Stimulated activated CD4-positive, alpha-beta T cell treated with anti-CD3 and anti-CD28 coated beads, Interleukin-2, amount 100 ng/mL, for 24 hours (primary cell): ENCODE measurements at regions not wholly inside any gene's neighbourhood (a gene's known extent, or its start where the extent isn't known, plus 50 kb on each side); places are given as distances from the start of the nearest gene placed in this dataset.

Experiments used
- DNase-seq, 2 donors: peaks; one replicate each; pipeline ENCODE4 v3.0.0-alpha.2; 2020

DNA sequence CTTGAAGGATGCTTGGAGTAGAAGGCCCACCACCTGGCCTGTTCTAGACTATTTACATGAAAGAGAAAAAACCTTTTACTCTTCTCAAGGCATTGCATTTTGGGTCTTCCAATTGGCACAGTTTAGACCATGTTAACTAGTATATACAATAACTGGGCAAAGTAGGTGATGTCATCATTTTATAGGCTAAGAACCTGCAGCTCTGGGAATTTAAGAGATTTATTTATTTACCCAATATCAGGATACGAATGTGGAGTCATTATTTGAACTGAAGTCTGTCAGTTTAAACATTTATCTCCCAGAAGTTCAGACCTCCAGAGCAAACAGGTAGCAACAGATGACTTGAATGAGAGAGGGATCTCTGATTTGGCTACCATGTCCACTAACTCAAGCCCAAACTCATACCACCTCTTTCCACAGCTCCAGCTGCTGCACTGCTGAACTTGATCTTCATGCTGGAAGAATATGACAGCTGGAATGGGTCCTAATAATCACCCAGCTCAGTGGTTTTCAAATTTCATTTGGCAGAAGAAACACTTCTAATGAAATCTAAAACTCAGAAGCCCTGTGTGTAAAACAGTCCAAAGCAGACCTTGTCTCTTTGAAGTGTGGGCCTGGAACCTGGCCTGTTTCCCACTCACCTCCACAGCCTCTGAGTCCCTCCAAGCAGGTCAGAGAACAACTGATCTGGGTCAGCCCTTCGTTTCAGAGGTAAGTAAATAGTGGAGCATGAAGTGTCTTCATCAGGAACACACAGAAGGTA, 179.2 kb downstream of the EMP1 start:
- DNase-seq, result no peak

DNA sequence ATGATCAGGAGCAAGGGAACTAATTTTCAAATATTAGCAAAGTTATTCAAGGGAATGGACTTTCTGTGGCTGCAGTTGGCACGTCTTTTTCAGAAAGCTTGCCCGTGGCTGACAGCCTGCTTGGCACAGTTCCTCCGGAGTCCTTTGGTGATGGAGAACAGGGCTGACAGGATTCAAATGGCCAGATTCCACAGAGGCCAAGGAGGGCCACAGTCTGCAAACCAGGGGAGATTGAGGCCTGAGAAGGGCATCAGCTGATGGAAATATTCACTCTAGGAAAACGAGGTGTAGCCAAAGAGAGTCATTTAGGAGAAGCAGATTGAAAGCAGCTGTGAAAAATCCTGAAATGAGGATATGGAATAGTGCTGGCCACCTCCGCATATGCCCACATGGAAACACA, 178.3 kb downstream of the EMP1 start:
- DNase-seq, result no peak

GRCh38 chr12:13373803-13374202, 177.3 kb downstream of the EMP1 start:
- DNase-seq, result no peak

GRCh38 chr12:13373131-13373530, 176.6 kb downstream of the EMP1 start:
- DNase-seq, result no peak

GRCh38 chr12:13372386-13372785, 175.9 kb downstream of the EMP1 start:
- no peak for DNase-seq

GRCh38 chr12:13371797-13372196, 175.3 kb downstream of the EMP1 start:
- no peak for DNase-seq

GRCh38 chr12:13371367-13371766, 174.8 kb downstream of the EMP1 start:
- DNase-seq, result no peak

DNA sequence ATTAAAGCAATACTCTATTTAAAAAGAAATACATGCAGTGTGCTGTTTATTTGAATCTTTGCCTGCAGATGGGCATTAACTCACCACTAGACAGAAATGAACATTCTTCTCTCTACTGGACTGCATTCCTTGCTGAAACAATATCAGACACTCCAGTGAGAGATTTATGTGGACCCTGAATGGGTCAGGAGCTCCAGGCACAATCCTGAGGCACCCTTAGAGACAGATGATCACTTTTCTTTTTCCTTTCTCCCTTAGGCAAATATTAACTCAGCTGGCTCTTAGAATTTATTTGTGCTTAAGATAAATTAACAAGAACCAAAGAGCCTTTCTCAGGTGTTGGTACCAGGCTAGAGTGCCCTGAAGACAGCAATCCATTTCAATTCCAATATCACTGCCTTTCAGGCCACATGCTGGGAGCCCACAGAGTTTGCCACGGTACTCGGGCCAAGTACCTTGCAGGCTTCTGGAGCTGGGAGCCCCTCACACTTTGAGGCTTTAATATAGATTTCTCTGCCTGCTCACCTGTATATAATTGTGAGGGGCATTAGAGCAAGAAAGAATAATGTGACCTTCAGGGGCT, 173.0 kb downstream of the EMP1 start:
- no peak for DNase-seq

- no peak for DNase-seq
These were observed 172.4 kb downstream of the EMP1 start for GRCh38 chr12:13368971-13369370.

DNA sequence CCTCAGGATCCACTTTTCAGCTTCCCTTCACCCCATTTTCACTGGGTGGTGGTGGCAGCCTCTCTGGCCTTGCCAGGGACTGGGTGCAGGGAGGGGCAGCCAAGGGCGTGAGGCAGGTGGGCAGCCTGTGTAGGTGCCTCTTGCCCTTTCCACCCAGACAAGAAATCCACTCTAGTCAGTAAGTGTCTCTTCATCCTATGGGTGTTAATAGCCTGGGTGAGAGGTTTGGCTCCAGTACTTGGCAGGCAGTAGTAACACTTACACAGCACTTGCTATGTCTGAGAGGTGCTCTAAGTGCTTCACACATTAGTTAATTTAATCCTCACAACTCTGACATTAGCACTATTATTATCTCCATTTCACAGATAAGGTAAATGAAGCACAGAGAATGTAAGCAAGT, 171.9 kb downstream of the EMP1 start:
- no peak for DNase-seq

DNA sequence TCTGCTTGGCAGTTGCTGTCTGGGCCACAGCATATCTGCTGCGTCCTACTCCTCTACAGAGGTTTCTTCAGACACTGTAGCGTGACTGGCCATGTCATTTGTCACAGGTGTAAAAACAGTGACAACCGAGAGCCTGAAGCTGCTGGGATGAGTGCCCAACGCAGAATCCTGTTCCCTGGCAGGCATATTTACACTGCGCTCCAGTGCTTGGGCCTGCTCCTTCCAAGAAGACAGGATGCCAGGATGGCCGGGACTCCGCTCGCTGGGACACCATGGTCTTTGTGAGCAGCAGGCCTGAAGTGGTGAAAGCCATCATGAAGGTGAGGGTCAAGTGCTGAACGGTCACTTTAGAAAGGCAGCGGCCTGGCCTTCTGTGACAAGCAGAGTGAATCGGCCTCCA, 171.4 kb downstream of the EMP1 start:
- DNase-seq, result no peak

DNA sequence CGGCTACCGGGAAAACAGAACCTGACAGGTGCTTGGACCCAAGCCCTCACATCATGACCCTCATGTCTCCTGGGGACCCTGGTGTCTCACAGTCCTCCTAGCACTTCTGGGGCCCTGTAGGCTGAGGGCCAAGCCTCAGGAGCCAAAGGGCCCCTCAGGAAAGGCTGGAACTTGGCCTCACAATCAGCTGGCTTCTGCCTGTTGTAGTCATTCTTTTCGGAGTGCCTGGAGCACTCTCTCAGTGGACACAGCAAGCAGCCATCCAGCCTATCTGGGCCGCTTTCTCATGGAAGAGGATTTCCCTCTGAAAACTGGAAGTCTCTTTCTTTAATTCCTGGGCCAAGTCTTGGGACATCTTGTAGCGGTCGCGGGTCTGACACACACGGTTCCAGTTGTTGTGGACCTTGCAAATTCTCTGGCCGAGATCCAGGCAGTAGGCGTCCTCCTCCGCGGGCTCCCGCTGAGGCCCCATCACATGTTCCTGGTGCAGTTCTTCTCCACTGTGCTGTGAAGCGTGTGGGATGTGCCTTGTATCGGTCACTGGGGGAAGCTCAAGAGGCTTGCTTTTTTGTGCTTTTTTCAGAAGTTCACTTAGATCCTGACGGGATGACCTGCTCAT, 169.3 kb downstream of the EMP1 start:
- no peak for DNase-seq

DNA sequence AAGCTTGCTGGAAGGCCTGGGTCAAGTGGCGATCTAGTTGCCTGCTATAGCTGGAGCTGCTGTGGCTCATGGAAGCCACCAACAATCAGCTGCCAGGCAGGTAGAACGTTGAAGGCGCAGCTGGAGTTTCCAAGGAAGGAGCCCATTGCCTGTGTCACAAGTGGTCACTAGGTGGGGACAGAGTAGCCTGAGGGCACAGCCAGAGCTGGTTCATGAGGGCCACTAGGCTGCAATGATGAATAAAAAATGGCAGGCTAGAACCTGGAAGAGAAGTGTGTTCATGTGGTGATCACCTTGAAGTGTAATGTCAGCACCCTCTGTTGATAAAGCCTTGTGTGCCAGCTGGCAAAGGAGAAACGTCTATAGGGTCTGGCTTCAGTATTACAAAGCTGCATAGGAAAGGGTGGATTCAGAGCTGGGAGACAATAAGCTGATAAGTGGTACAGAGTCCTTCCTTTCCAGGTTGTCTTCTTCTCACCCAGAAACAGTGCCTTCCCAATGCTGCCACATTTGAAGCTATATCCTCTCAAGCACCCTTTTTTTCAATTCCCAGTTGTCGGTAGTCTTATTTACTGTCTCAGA, 165.8 kb downstream of the EMP1 start:
- peak; percentile 54 to 66 for DNase-seq

DNA sequence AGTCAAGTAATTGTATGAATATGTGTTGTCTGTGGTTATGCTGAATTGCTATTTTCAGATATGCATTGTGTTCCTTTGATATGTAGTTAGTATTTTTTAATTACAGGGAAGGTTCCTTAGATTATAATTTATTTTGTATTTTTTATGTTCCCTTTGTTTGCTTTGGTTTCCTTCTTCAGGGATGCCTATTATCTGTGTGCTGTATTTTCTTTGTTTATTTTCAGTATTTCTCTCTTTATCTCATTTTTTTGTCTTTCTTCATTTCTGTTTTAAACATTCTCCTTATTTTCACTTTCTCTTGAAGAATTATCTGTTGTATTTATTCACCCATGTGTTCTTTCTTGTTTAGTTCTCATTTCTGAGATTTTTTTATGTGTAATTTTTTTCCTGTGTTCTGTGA, 163.1 kb downstream of the EMP1 start:
- no peak for DNase-seq

DNA sequence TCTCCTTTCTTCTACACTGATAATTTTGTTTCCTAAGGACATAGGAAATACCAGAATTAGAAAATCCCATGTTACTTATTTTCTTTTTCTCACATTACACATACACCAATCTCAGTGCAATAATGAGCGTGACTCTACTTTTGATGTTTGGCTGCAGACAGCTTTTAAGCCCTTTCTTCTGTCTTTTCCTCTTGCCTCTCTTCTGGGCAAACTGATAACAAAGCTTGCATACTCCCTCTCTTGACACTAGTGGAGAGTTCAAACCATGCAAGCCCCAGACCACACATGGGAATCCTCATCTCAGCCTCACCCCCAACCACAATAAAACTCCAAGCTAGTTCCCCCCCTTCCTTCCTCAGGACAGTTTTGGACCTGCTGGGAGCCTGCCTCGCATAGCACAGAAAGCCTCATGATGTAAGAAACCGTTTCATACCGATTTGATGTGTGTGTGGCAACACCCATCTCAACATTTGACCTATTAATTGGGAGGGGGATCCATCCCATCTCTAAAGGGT, 161.9 kb downstream of the EMP1 start:
- DNase-seq, result no peak

DNA sequence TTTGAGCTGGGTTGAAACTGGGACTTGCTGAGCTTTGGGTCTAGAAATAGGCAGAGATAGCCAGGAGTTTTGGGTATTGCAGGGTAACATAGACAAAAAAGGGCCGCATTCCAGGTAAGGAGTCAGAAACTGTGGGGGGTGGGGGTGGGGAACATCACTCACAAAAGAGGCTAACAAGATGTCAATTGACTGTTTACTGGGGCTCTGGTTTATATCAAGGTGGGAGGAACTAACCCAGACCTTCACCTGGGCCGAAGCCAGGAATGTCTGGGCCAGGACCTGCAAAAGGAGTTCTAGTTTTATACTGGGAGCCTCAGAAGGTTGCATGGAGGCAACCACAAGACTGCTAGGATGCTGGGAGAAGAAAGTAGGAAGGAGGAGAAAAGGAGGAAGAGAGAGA, 154.4 kb downstream of the EMP1 start:
- DNase-seq, result no peak

DNA sequence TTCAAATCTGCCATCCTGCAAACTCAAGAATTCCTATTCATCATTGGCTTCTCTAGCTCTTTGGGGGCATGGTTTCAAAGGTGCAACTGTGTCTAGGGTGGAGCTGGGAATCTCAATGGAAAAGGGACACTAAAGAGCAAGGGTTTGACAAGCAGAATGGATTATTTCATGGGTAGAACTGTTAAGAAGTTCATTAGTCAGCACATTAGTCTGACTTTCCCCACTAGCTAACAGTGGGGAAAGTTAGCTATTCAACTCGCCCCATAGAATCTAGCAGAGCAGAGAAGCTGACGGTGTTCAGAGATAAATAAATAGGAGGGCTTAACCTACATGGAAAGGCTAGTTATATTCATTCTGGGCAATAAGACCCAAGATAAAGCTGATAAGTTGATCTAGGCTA, 153.9 kb downstream of the EMP1 start:
- DNase-seq, result no peak

DNA sequence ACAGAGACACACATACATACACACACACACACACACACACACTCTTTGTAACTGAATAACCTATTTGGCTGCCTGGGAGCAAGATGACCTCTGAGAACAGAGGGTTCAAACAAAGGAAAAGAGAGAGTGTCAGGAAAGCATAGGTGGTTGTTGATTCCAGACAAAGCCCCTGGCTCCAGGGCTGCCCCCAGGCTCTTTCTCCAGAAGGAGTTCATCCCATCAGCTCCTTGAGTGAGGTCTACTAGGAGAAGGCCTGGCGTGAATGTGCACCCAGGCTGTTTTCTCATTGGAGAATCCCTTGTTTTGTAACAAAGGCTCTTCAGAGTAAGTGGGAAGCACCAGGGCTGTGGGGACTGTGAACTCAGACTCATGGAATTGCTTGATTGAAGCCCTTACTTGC, 151.9 kb downstream of the EMP1 start:
- DNase-seq, result no peak

DNA sequence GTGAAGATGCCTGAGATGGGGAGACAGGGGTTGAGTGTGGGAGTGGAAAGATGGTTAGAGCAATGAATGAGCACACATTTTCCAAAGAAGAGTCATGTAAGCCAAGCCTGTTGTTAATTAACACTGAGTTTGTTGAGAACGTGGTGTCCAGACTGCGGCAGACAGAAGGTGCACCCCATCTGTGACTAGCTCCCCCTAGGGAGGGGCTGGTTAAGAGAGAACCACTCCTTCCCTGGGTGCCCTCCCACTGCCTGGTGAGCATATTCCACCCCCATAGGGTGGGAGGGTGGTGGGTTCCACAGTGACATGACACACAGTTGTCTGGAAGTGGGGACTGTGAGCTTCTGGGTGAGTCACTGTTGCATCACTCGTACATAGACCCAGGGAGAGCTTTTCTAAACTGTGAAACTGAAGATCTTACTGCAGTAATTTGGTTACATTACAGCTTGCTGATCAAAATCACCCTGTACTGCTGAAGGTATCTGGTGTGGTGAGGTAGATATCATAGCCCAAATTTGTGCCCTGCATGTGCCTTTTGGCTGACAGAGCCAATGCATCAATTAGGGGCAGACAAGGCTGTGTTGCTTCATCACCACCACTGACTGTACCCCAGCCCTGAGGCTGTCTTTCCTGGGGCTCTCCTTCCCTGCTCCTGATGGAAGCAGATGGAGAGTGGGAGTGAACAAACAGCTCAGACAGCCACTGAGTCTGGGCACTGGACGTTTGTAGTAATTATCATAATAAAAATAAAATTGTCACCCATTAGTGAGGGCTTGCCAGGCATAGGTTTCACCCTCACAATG, 150.9 kb downstream of the EMP1 start:
- peak; percentile 63 to 70 for DNase-seq

DNA sequence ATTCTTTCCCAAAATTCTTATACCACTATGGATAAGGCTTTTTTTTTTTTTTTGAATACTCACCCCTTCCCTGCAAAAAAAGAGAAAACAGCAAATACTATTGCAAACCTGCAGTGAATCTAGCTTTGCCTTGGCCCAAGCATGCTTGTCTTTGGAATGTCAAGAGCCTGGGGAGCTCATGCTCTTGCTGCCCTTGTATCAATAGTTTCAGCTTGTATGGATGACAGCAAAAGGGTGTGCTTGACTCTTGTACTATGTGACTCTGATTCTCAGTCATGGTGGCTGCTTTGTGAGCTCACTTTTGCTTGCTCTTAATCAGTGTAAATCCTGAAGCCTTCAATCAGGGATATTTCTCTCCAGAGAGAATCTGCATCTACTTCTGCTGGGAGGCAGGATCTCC, 149.2 kb downstream of the EMP1 start:
- no peak for DNase-seq

DNA sequence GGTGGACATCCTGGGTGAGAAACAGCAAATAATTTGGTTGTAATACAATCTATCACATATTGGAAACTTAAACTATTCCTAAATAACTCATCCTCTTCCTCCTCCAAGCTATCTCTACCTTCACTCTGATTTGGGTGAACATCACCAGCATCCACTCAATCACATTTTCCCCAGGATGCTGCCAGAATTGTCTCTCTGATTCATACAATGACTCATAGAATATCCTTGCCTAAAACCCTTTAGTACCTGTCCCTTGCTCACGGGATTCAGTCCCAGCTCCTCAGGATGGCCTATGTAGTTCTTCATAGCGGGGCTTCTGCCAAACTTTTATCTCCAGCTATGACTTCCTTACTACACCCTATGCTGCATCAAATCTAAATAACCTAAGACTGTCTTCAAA, 146.8 kb downstream of the EMP1 start:
- DNase-seq, result no peak

DNA sequence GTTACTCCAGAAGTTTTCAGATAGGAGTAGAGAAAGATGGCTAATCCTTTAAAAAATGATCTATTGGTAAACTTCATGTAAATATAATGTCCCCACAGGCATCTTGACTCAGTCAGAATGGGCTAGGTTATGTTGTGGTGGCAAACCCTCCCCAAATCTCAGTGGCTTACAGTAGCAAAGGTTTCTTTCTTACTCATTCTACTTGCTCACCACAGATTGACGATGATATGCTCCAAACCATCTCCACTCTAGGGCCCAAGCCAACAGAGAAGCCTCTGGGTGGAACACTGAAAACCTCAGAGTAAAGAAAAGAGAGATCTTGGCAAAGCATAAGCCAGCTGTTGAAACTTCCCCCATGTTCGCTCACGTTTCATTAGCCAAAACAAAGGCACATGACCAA, 146.4 kb downstream of the EMP1 start:
- peak; percentile 19 to 22 for DNase-seq

DNA sequence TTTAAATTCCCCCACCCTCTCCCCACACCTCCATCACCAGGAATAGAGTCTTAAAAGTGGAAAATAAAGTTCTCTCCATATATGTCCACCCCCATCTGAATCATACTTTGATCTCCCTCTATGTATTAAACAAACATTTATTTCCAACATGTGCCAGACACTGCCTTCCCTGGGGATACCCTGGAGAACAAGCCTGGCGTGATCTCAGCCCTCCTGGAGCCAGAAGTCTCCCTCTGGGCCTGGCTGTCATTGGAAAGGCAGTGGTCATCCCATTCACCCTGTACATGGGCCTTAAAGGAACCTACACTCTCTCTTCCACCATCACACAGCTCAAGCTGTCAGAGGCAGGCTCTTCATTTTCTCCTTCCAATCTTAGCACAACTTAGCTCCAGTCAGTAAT, 143.6 kb downstream of the EMP1 start:
- DNase-seq, result no peak
